ENCODE measurements at regions not wholly inside any gene's neighbourhood (a gene's known extent, or its start where the extent isn't known, plus 50 kb on each side); places are given as distances from the start of the nearest gene placed in this dataset.

DNA sequence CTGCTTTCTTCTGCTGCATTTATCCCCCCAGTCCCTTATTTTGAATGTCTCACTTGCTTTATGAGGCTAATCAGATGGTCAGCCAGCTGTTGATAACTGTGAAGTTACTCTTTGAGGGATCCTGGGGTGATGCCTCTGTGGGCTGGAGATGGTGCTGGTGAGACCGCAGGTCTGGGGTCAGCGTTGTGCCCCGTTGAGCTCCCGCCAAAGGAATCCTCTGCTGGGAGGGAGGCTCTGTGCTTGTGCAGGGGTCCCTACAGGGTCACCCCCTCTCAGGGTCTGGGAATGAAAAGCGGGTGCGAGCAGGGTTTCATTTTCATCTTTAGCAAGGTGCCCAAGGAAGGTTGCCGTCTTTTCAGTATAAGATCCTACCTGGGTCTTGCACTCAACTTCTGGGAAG lies 161.2 kb upstream of the RTL1 start:
- TF ChIP-seq POLR2A (IDR thresholded peaks at IDR 0.05) (no peak), EP300 (IDR thresholded peaks at IDR 0.05) (no peak)
- TF ChIP-seq, protein P1, sequence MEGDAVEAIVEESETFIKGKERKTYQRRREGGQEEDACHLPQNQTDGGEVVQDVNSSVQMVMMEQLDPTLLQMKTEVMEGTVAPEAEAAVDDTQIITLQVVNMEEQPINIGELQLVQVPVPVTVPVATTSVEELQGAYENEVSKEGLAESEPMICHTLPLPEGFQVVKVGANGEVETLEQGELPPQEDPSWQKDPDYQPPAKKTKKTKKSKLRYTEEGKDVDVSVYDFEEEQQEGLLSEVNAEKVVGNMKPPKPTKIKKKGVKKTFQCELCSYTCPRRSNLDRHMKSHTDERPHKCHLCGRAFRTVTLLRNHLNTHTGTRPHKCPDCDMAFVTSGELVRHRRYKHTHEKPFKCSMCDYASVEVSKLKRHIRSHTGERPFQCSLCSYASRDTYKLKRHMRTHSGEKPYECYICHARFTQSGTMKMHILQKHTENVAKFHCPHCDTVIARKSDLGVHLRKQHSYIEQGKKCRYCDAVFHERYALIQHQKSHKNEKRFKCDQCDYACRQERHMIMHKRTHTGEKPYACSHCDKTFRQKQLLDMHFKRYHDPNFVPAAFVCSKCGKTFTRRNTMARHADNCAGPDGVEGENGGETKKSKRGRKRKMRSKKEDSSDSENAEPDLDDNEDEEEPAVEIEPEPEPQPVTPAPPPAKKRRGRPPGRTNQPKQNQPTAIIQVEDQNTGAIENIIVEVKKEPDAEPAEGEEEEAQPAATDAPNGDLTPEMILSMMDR (IDR thresholded peaks at IDR 0.05), result no peak
